ENCODE measurements at regions not wholly inside any gene's neighbourhood (a gene's known extent, or its start where the extent isn't known, plus 50 kb on each side); places are given as distances from the start of the nearest gene placed in this dataset.
A peak's percentile ranks its signal among the peaks of the same experiment; 100 is the strongest.

GRCh38 chr2:37838541-37839167, 86.4 kb upstream of the RMDN2 start:
- no peak overlapping the region for H3K4me3 ChIP-seq (ENCODE audit: low read depth, low read length)
- DNase-seq (ENCODE audit: low read depth), result no peak
- TF ChIP-seq CTCF (IDR thresholded peaks at IDR 0.05; ENCODE audit: insufficient read depth, low read depth, low read length), result no peak

GRCh38 chr2:37839991-37840390, 85.1 kb upstream of the RMDN2 start:
- no peak for DNase-seq (ENCODE audit: low read depth)
- H3K4me3 ChIP-seq (ENCODE audit: low read depth, low read length), result no peak overlapping the region
- no peak for TF ChIP-seq CTCF (IDR thresholded peaks at IDR 0.05; ENCODE audit: insufficient read depth, low read depth, low read length)

- TF ChIP-seq CTCF (IDR thresholded peaks at IDR 0.05; ENCODE audit: insufficient read depth, low read depth, low read length), result no peak
- no peak overlapping the region for H3K4me3 ChIP-seq (ENCODE audit: low read depth, low read length)
- no peak for DNase-seq (ENCODE audit: low read depth)
These were observed 82.2 kb upstream of the RMDN2 start for GRCh38 chr2:37842732-37843440.

DNA sequence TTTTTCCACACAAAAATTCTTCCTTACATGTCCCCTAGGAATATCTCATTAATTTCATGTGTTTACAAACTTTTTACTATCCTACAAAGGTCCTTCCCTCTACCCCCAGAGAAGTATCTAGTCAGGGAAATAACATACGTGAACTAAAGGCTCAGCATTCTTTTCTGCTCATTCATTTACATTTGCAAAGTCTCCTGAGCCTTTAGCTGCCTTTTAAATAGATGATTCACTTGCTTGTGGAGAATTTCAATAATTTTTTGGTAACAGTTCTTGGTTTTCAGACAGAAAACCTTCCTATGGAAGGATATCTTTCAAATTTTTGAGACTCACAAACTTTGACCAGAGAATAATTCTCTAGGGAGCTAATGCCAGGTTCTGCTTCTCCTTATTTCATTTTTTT, 81.5 kb upstream of the RMDN2 start:
- peak; percentile 51 for DNase-seq (ENCODE audit: low read depth)
- no peak for TF ChIP-seq CTCF (IDR thresholded peaks at IDR 0.05; ENCODE audit: insufficient read depth, low read depth, low read length)
- H3K4me3 ChIP-seq (ENCODE audit: low read depth, low read length), result no peak overlapping the region

DNA sequence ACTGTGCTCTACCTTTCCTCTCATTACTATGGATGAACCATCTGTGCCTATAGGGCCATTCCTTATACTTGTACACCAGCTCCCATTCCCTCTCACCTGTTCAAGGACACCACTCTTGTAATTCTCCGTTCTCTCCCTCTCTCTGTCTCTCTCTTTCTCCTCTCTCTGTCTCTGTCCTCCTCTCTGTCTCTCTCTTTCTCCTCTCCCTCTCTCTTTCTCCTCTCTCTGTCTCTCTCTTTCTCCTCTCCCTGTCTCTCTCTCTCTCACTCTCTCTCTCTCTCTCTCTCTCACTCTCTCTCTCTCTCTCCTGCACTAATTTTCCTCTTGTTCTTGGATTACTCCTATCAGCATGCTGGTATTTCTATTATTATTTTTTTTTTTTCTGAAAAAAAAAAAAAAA, 78.9 kb upstream of the RMDN2 start:
- DNase-seq (ENCODE audit: low read depth), result no peak
- no peak overlapping the region for H3K4me3 ChIP-seq (ENCODE audit: low read depth, low read length)
- no peak for TF ChIP-seq CTCF (IDR thresholded peaks at IDR 0.05; ENCODE audit: insufficient read depth, low read depth, low read length)

DNA sequence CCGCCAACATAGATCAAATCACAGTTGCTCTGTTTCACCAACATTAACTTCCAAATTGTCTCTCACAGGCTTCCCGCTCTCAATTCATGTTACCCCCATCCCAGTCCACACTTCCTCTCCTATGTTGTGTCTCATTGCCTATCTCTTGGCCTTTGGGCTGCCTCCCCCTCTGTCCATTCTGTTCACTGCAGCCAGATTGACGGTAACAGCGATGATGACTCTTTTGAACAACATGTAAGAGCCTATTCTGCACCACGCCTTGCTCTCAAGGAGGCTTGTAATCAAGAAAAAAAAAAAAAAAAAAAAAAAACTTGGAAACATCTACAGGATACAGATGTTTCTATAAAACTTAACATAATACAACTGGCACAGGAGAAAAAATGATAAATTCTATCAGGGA, 77.3 kb upstream of the RMDN2 start:
- no peak for DNase-seq (ENCODE audit: low read depth)
- no peak for TF ChIP-seq CTCF (IDR thresholded peaks at IDR 0.05; ENCODE audit: insufficient read depth, low read depth, low read length)
- H3K4me3 ChIP-seq (ENCODE audit: low read depth, low read length), result no peak overlapping the region

Data from fibroblast of villous mesenchyme (primary cell).